ENCODE measurements at regions not wholly inside any gene's neighbourhood (a gene's known extent, or its start where the extent isn't known, plus 50 kb on each side); places are given as distances from the start of the nearest gene placed in this dataset.

DNA sequence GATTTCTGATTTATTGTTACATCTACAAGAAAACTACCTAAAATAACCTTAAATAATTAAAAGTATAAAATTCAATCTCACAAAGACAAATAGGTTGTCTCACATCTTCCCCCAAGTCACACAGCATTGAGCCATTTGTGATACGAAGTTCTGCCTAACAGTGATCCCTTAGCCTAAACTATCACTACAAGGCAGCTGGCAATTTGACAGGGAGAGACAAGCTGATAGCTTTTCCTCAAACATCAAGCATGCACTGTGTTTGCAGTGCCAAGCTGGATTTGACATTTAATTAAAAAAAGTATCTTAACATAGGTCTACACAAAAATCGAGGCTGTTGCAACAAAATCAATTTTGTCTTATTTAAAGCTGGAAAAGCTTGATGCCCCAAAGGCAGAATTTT lies 464.7 kb upstream of the TRAM1L1 start:
- in situ Hi-C loops (cut with MboI; ENCODE audit: low sequenced_read_pairs in 4 of 4), result no loop called here
- DNase-seq, result no peak
- Histone ChIP-seq H3K27me3 (no peaks in the 10 kb centered on the region), H3K36me3 (no peaks in the 10 kb centered on the region), H3K9me3 (no peaks in the 10 kb centered on the region), H3K4me3 (no peak overlapping the region), H3K4me1 (no peaks in the 10 kb centered on the region), H3K27ac (no peak overlapping the region)
- ATAC-seq, result no peak
- TF ChIP-seq, protein P1, sequence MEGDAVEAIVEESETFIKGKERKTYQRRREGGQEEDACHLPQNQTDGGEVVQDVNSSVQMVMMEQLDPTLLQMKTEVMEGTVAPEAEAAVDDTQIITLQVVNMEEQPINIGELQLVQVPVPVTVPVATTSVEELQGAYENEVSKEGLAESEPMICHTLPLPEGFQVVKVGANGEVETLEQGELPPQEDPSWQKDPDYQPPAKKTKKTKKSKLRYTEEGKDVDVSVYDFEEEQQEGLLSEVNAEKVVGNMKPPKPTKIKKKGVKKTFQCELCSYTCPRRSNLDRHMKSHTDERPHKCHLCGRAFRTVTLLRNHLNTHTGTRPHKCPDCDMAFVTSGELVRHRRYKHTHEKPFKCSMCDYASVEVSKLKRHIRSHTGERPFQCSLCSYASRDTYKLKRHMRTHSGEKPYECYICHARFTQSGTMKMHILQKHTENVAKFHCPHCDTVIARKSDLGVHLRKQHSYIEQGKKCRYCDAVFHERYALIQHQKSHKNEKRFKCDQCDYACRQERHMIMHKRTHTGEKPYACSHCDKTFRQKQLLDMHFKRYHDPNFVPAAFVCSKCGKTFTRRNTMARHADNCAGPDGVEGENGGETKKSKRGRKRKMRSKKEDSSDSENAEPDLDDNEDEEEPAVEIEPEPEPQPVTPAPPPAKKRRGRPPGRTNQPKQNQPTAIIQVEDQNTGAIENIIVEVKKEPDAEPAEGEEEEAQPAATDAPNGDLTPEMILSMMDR (IDR thresholded peaks at IDR 0.05 in 4 of 5, conservative IDR thresholded peaks at IDR 0.05 in 1 of 5), result no peak
- TF ChIP-seq POLR2A (IDR thresholded peaks at IDR 0.05), result no peak
- intact Hi-C loops (cut with DNase I; ENCODE audit: low total_unique reads), result no loop called here

DNA sequence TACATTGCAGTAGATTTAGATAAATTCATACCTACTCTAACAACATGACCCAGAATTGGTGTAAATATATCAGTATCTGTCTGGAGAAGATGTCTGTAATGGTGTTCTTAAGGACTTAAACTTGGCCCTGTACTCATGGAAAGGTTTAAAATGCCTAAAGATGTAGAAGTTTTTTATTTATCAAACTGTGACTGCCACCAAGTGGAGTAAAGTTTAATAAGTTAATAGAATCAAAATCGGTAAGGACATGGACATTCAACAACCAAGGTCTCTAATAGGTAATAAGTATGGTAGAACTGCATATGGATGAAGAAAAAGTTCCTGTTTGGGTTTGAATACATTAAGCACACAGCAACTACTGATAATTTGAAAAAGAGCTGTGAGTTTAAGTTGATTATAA lies 474.0 kb upstream of the NDST3 start:
- H3K4me3 ChIP-seq, result no peak overlapping the region
- in situ Hi-C loops (cut with MboI; ENCODE audit: low sequenced_read_pairs in 4 of 4), result no loop called here
- no peak overlapping the region for H3K27ac ChIP-seq

DNA sequence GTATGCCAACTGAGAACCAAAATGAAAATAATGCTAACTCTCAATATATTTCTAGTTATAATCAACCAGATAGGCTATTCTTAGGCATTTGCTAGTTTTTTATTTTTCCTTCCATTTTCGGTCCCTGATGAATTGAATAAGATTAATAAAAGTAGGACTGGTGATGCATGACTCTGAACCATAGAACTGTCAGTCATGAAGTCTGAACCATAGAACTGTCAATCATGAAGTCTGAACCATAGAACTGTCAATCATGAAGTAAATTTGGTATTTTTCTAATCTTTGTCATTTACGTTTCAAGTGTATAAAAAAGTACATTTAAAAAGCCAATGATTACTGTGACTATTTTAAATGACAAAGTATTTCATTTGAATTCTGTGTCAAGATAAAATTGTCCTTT lies 460.2 kb upstream of the NDST3 start:
- in situ Hi-C loops (cut with MboI; ENCODE audit: low sequenced_read_pairs in 4 of 4) (no loop called here), intact Hi-C loops (cut with DNase I; ENCODE audit: low total_unique reads) (no loop called here)
- H3K9me3 ChIP-seq, result no peaks in the 10 kb centered on the region
- H3K36me3 ChIP-seq, result no peaks in the 10 kb centered on the region
- H3K4me1 ChIP-seq, result no peaks in the 10 kb centered on the region
- no peaks in the 10 kb centered on the region for H3K27me3 ChIP-seq
- ATAC-seq (no peak), DNase-seq (no peak)
- no peak overlapping the region for H3K4me3 ChIP-seq
- TF ChIP-seq, protein P1 (IDR thresholded peaks at IDR 0.05 in 4 of 5, conservative IDR thresholded peaks at IDR 0.05 in 1 of 5), result no peak
- TF ChIP-seq POLR2A (IDR thresholded peaks at IDR 0.05), result no peak
- no peak overlapping the region for H3K27ac ChIP-seq

More for the DNA sequence above, 474.0 kb upstream of the NDST3 start:
- Histone ChIP-seq H3K27me3 (no peaks in the 10 kb centered on the region), H3K9me3 (no peaks in the 10 kb centered on the region), H3K36me3 (no peaks in the 10 kb centered on the region), H3K4me1 (no peaks in the 10 kb centered on the region)
- intact Hi-C loops (cut with DNase I; ENCODE audit: low total_unique reads), result no loop called here
- TF ChIP-seq POLR2A (IDR thresholded peaks at IDR 0.05), result no peak
- TF ChIP-seq, protein P1 (IDR thresholded peaks at IDR 0.05 in 4 of 5, conservative IDR thresholded peaks at IDR 0.05 in 1 of 5), result no peak
- DNase-seq (no peak), ATAC-seq (no peak)

DNA sequence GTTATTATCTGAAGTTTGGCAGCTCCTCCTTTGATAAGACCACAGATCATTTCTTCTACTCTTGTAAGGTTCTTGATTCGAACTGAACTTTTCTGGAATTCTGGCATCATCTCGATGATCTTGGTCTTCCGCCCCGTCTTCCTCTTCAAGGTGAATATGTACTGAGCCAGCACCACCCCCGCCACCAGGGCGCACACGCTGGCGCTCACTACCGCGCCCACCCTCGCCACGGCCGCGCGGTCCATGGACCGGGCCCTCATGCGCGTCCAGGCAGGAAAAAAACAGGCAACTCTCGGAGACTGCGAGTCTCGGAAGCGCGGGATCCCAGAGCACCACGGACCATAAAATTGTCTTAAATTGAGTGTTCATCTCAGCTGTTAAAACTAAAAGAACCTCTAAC lies 458.4 kb upstream of the NDST3 start:
- Histone ChIP-seq H3K4me3 (no peak overlapping the region), H3K27me3 (no peaks in the 10 kb centered on the region), H3K9me3 (no peaks in the 10 kb centered on the region), H3K36me3 (no peaks in the 10 kb centered on the region), H3K27ac (no peak overlapping the region), H3K4me1 (no peaks in the 10 kb centered on the region)
- ATAC-seq (no peak), DNase-seq (no peak)
- in situ Hi-C loops (cut with MboI; ENCODE audit: low sequenced_read_pairs in 4 of 4), result no loop called here
- intact Hi-C loops (cut with DNase I; ENCODE audit: low total_unique reads), result no loop called here
- TF ChIP-seq, protein P1 (IDR thresholded peaks at IDR 0.05 in 4 of 5, conservative IDR thresholded peaks at IDR 0.05 in 1 of 5), result no peak
- no peak for TF ChIP-seq POLR2A (IDR thresholded peaks at IDR 0.05)

DNA sequence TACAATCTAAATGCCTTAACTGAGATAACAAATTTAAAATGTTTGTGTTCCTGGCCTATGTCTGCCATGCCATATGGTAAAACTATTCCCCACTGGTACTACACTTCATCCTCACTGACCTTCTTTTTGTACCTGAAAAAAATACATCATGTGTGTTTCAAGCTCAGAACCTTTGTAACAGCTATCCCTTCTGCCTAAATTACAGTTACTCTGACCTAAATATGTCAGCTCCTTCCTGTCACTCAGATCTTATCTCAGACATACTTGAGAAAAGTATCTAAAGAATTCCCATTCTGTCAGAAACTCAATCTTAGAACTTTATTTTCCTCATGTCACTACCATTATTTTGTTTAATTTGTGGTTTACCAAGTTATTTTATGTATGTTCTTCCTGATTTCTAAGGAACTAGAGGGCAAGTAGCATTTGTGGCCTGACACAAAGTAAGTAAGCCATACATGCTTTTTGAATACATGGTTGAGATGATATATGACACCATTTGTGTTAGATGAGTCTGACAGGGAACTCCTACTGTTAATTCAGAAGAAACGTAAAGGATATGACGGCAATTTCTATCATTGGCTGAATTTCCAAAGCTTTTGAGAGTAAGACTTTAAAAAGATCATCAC lies 456.5 kb upstream of the NDST3 start:
- intact Hi-C loops (cut with DNase I; ENCODE audit: low total_unique reads) (no loop called here), in situ Hi-C loops (cut with MboI; ENCODE audit: low sequenced_read_pairs in 4 of 4) (no loop called here)
- TF ChIP-seq, protein P1 (IDR thresholded peaks at IDR 0.05 in 4 of 5, conservative IDR thresholded peaks at IDR 0.05 in 1 of 5), result no peak
- no peak for TF ChIP-seq POLR2A (IDR thresholded peaks at IDR 0.05)
- Histone ChIP-seq H3K9me3 (no peaks in the 10 kb centered on the region), H3K4me3 (no peak overlapping the region), H3K27me3 (no peaks in the 10 kb centered on the region), H3K4me1 (no peaks in the 10 kb centered on the region), H3K36me3 (no peaks in the 10 kb centered on the region), H3K27ac (no peak overlapping the region)
- DNase-seq, result no peak
- no peak for ATAC-seq

All from gastrocnemius medialis (tissue), 4 donors.